GM19463 (cell line): ENCODE measurements at regions not wholly inside any gene's neighbourhood (a gene's known extent, or its start where the extent isn't known, plus 50 kb on each side); places are given as distances from the start of the nearest gene placed in this dataset.
A peak's percentile ranks its signal among the peaks of the same experiment; 100 is the strongest.
"Not testable (repeated sequence)": the region's sequence is repeated elsewhere in the genome, so short reads cannot be mapped to it uniquely, and the experiment has no call there.

Experiments
- ATAC-seq: cut with Tn5 transposase; IDR thresholded peaks from one replicate; pipeline ENCODE4 v1.9.1; 2021; ENCODE audit warnings: mild to moderate bottlenecking, moderate library complexity; ENCODE audit not compliant: unreplicated experiment

- no peak for ATAC-seq
Measured at GRCh38 chr1:199184180-199184579, 545.3 kb downstream of the PTPRC start.

DNA sequence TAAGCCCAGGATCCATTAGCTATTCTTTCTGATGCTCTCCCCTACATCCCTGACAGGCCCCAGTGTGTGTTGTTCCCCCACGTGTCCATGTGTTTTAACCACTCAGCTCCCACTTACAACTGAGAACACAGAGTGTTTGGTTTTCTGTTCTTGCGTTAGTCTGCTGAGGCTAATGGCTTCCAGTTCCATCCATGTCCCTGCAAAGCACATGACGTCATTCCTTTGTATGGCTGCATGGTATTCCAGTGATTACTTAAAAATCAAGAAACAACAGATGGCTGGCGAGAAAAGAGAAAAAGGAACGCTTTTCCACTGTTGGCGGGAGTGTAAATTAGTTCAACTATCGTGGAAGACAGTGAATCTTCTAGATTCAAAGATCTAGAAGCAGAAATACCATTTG is 556.0 kb downstream of the PTPRC start:
- no peak for ATAC-seq

DNA sequence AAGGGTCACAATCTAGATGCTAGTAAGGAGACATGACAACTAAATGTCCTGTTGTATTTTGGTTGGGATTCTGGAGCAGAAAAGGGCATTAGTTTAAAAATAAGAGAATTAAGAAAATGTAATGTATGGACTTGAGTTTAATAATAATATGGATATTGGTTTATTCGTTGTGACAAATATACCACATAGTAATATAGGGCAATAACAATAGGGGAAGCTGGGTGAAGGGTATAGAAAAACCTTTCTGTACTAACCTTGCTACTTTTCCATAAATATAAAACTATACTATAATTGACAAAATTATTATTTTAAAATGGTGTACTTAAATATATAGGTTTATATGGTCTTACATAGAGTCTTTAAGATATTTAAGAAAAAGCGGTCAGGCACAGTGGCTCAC is 558.9 kb downstream of the PTPRC start:
- no peak for ATAC-seq

- no peak for ATAC-seq
Measured at GRCh38 chr1:199202331-199202730, 563.5 kb downstream of the PTPRC start.

GRCh38 chr1:199204231-199204630 is 565.4 kb downstream of the PTPRC start:
- no peak for ATAC-seq

- no peak for ATAC-seq
Measured at GRCh38 chr1:199205740-199206441, 567.1 kb downstream of the PTPRC start.

- ATAC-seq, result no peak
Measured at GRCh38 chr1:199208847-199209246, 570.0 kb downstream of the PTPRC start.

- ATAC-seq, result no peak
Measured at GRCh38 chr1:199218065-199218464, 579.2 kb downstream of the PTPRC start.

DNA sequence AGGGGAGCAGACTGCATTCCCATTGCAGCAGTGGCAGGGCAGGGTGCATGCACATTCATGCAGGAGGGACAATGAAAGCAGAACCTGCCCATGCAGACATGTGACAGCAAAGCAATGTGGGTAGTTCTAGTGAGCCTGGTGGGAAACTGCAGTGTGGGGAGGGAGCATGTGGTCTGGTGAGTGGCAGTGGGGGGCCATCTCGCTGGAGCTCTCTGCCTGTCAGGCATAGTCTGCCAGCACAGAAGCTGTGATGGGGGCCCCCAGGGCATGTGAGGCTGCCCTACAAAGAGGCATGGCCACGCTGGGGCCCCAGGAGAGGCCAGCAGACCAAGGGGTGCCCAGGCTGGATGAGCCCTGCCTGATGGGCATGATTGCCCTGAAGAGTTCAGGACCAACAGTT is 579.7 kb downstream of the PTPRC start:
- ATAC-seq, result no peak

DNA sequence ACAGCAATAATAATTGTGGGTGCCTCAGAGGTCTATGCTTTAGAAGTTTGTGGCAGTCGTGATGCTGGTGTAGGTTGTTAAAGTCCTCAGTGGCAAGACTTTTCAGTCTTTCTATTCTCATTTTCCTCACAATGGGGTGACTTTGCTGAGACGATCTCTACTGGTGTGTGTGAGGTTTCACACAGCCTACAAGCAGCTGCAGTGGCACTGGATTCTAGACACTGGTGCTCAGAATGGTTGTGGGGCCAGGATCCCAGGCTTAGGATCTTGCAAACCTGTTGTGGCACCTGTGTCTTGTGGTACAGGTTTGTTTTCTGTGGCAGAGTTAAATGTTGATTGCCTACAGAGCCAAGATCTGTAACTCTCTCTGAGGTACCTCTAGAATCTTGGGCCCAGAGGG is 581.2 kb downstream of the PTPRC start:
- no peak for ATAC-seq

GRCh38 chr1:199221371-199222150 is 582.7 kb downstream of the PTPRC start:
- ATAC-seq, result no peak

- no peak for ATAC-seq
Measured at GRCh38 chr1:199223936-199224335, 585.1 kb downstream of the PTPRC start.

DNA sequence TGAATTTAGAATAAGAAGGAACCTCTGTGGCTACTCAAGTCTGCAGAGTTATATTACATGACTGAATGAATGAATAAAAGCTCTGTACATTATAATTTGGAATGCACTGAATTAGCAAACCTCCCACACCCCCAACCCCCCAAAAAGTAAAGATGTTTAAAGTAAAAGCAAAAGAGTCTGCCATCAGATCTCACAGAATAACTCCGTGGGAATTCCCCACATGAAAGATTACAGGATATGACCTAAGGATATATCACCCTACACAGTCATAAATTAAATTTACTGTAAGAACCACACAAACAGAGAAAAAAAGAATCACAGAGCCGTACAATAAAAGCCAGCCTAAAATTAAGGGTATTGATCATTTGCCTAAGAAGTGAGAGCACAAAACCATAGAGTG is 587.3 kb downstream of the PTPRC start:
- peak; percentile 77 for ATAC-seq

GRCh38 chr1:199242147-199242546 is 603.3 kb downstream of the PTPRC start:
- no peak for ATAC-seq

GRCh38 chr1:199242601-199243000 is 603.8 kb downstream of the PTPRC start:
- no peak for ATAC-seq

- ATAC-seq, result peak; percentile 99
Measured at GRCh38 chr1:199243423-199244061, 604.7 kb downstream of the PTPRC start.

GRCh38 chr1:199245946-199246345 is 607.1 kb downstream of the PTPRC start:
- no peak for ATAC-seq

DNA sequence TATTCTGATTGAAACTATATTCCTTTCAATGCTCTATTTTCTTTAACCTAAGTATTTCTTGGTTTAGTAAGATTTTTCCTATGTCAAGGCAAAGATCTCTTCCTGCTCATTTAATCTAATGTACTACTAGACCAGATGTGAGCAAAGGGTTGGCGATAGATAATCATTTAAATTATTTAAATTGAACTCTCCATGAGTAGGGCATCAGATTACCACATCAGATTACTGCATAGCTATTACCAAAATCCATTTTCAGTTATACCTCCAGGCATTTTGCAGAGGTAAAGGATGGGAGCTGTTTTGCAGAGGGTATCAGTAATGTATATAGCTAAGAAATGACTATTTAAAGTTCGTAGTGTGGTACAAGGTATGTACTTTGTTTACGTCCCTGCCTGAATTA is 607.9 kb downstream of the PTPRC start:
- no peak for ATAC-seq

GRCh38 chr1:199247891-199248290 is 609.1 kb downstream of the PTPRC start:
- no peak for ATAC-seq

GRCh38 chr1:199254040-199254439 is 615.2 kb downstream of the PTPRC start:
- not testable (repeated sequence) for ATAC-seq

DNA sequence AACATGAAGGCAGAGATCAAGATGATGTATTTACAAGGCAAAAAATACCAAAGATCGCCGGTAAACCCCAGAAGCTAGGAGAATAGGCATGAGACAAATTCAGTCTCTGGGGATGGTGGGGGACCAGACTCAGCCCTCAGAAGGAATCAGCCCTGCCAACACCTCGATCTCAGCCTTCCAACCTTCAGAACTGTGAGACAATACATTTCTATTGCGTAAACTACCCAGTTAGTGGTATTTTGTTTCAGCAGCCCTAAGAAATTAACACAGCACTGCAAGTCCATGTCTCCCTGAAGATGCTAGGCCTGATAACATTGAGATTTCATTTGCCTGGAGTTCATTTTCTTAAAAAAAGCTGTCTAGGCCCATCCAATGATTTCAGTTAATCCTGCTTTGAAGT is 622.5 kb downstream of the PTPRC start:
- no peak for ATAC-seq

DNA sequence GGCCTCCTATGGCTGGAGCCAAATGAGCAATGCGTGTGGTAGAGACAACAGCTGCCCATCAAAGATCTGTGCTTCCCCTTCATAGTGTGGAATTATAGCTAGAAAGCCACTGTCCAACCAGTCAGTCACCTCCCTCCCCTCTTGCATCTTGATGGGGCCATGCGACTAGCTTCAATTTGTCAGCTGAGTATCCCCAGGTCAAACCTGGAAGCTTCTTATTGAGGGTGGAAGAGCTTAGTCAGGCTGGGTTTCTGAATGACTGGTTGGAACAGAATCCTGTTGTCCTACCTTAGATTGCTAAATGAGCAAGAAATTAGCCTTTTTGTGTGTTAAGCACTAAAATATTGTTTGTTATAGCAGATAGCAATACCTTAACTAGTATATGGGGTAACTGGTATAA is 625.4 kb downstream of the PTPRC start:
- ATAC-seq, result no peak
